Tibial nerve (tissue), 4 donors: ENCODE measurements at regions not wholly inside any gene's neighbourhood (a gene's known extent, or its start where the extent isn't known, plus 50 kb on each side); places are given as distances from the start of the nearest gene placed in this dataset.

Experiments
- EP300 ChIP-seq, 2 donors: sonication (generic); formaldehyde crosslinking; IDR thresholded peaks; one replicate each; pipeline ENCODE4 v1.6.1; 2017; ENCODE audit warnings: antibody characterized with exemption in 2 of 2, mild to moderate bottlenecking in 1 of 2
- POLR2A ChIP-seq, 2 donors: fragments of 450-650 bp; IDR thresholded peaks; one replicate each; pipeline ENCODE4 v1.6.1; 2017; ENCODE audit warnings: antibody characterized with exemption in 2 of 2, mild to moderate bottlenecking in 2 of 2, moderate library complexity in 2 of 2
- TF ChIP-seq, protein P1 (sequence below), 5 experiments: fragments of 200-600 bp in 3 of 5; fragments of 450-650 bp in 2 of 5; sonication (generic) in 3 of 5; IDR thresholded peaks; one replicate each; pipeline ENCODE4 v1.5.1; 2016 to 2019; ENCODE audit warnings: antibody characterized with exemption in 5 of 5, mild to moderate bottlenecking in 3 of 5, moderate library complexity in 2 of 5

- TF ChIP-seq, protein P1, sequence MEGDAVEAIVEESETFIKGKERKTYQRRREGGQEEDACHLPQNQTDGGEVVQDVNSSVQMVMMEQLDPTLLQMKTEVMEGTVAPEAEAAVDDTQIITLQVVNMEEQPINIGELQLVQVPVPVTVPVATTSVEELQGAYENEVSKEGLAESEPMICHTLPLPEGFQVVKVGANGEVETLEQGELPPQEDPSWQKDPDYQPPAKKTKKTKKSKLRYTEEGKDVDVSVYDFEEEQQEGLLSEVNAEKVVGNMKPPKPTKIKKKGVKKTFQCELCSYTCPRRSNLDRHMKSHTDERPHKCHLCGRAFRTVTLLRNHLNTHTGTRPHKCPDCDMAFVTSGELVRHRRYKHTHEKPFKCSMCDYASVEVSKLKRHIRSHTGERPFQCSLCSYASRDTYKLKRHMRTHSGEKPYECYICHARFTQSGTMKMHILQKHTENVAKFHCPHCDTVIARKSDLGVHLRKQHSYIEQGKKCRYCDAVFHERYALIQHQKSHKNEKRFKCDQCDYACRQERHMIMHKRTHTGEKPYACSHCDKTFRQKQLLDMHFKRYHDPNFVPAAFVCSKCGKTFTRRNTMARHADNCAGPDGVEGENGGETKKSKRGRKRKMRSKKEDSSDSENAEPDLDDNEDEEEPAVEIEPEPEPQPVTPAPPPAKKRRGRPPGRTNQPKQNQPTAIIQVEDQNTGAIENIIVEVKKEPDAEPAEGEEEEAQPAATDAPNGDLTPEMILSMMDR (IDR thresholded peaks at IDR 0.05): no peak
- no peak for TF ChIP-seq EP300 (IDR thresholded peaks at IDR 0.05)
- no peak for TF ChIP-seq POLR2A (IDR thresholded peaks at IDR 0.05)
These were observed 267.2 kb upstream of the SULF2 start for GRCh38 chr20:48052475-48052835.
